PC-3 (cell line): ENCODE measurements at regions not wholly inside any gene's neighbourhood (a gene's known extent, or its start where the extent isn't known, plus 50 kb on each side); places are given as distances from the start of the nearest gene placed in this dataset.

ENCODE experiments used
- ATAC-seq: fragments of 200-7000 bp; cut with Tn5 transposase; 2 replicates; pipeline ENCODE4 v1.9.1; 2020; ENCODE audit warnings: mild to moderate bottlenecking, moderate library complexity
- BruUV-seq: library from RNA; stranded (reverse); fragments of 400-500 nt; replicated peaks from 2 replicates; lab custom pipeline; 2021; lab: Mats Ljungman, UMichigan
- CTCF ChIA-PET: fragments of 300-600 bp; sonication (Branson Sonifier 250); formaldehyde crosslinking; loops from one replicate; lab custom pipeline; 2022; ENCODE audit warnings: antibody characterized with exemption; lab: Charles Lee
- POLR2A ChIA-PET: fragments of 300-600 bp; sonication (Branson Sonifier 250); formaldehyde crosslinking; loops from one replicate; lab custom pipeline; 2022; ENCODE audit warnings: antibody characterized with exemption; ENCODE audit not compliant: unreplicated experiment; lab: Charles Lee
- DNase-seq: peaks from one replicate; pipeline ENCODE4 v3.0.0-alpha.2; 2015
- H2AFZ ChIP-seq: fragments of 300-600 bp; sonication (generic); 2 replicates; pipeline ENCODE4 v1.6.0; 2016; ENCODE audit warnings: antibody characterized with exemption, low read length
- H3F3A ChIP-seq: fragments of 300-600 bp; sonication (generic); one replicate; pipeline ENCODE4 v1.6.0; 2017; ENCODE audit warnings: antibody characterized with exemption, low read length, control low read depth, mild to moderate bottlenecking; ENCODE audit not compliant: unreplicated experiment
- H3K27ac ChIP-seq: fragments of 300-600 bp; sonication (generic); 2 replicates; pipeline ENCODE4 v1.5.1; 2016; ENCODE audit warnings: mild to moderate bottlenecking, low read length
- H3K27me3 ChIP-seq: fragments of 300-600 bp; sonication (generic); 2 replicates; pipeline ENCODE4 v1.6.1; 2016; ENCODE audit warnings: low read length, mixed read lengths
- H3K36me3 ChIP-seq: fragments of 300-600 bp; sonication (generic); 2 replicates; pipeline ENCODE4 v1.6.1; 2016; ENCODE audit warnings: low read depth, mixed run types, low read length, mixed read lengths
- H3K4me1 ChIP-seq: fragments of 300-600 bp; sonication (generic); 2 replicates; pipeline ENCODE4 v1.5.1; 2016; ENCODE audit warnings: low read length; ENCODE audit not compliant: insufficient read depth
- H3K4me2 ChIP-seq: fragments of 300-600 bp; sonication (generic); 2 replicates; pipeline ENCODE4 v1.6.0; 2016; ENCODE audit warnings: low read length
- H3K4me3 ChIP-seq: fragments of 300-600 bp; sonication (generic); 2 replicates; pipeline ENCODE4 v1.5.1; 2016; ENCODE audit warnings: mild to moderate bottlenecking, low read length, mixed read lengths
- H3K79me2 ChIP-seq: fragments of 300-600 bp; sonication (generic); 2 replicates; pipeline ENCODE4 v1.6.1; 2017; ENCODE audit warnings: low read length, mixed read lengths
- H3K9ac ChIP-seq: fragments of 300-600 bp; sonication (generic); 2 replicates; pipeline ENCODE4 v1.6.0; 2016; ENCODE audit warnings: mild to moderate bottlenecking, low read length
- H3K9me2 ChIP-seq: fragments of 300-600 bp; sonication (generic); replicated peaks from 2 replicates; pipeline ENCODE4 v1.6.1; 2016; ENCODE audit warnings: mixed run types, low read length, mixed read lengths
- H3K9me3 ChIP-seq: fragments of 300-600 bp; sonication (generic); 2 replicates; pipeline ENCODE4 v1.6.1; 2016; ENCODE audit warnings: low read length, mixed read lengths
- H4K20me1 ChIP-seq: fragments of 300-600 bp; sonication (generic); 2 replicates; pipeline ENCODE4 v1.6.1; 2016; ENCODE audit warnings: low read length, mixed read lengths
- CTCF ChIP-seq: fragments of 300-600 bp; sonication (generic); conservative IDR thresholded peaks from 2 replicates; pipeline ENCODE4 v1.5.1; 2017; ENCODE audit warnings: antibody characterized with exemption, low read depth, mild to moderate bottlenecking, low read length
- EZH2 ChIP-seq: fragments of 300-600 bp; sonication (generic); IDR thresholded peaks from one replicate; pipeline ENCODE4 v1.6.1; 2017; ENCODE audit warnings: antibody characterized with exemption, mild to moderate bottlenecking, low read length; ENCODE audit not compliant: unreplicated experiment
- EZH2phosphoT487 ChIP-seq: fragments of 300-600 bp; sonication (generic); IDR thresholded peaks from 2 replicates; pipeline ENCODE4 v1.6.1; 2018; ENCODE audit warnings: mild to moderate bottlenecking, antibody characterized with exemption, low read length, borderline replicate concordance
- intact Hi-C: fragments of 100-400 bp; cut with micrococcal nuclease; formaldehyde crosslinking; loops from 2 replicates; pipeline ENCODE4 v1.9.0; 2023

GRCh38 chr1:170357750-170358149 is 174.2 kb upstream of the GORAB start:
- Histone ChIP-seq H3K9me2 (no peaks in the 10 kb centered on the region), H2AFZ (no peak overlapping the region), H3K4me1 (no peaks in the 10 kb centered on the region), H3F3A (no peaks in the 10 kb centered on the region), H3K9ac (no peak overlapping the region), H3K27me3 (0 out of 2 replicates have a peak, but pooled peaks cover 6% of the 10 kb centered on the region), H4K20me1 (no peaks in the 10 kb centered on the region), H3K4me2 (no peak overlapping the region), H3K9me3 (0 out of 2 replicates have a peak, but pooled peaks cover 15% of the 10 kb centered on the region), H3K79me2 (no peaks in the 10 kb centered on the region), H3K36me3 (no peaks in the 10 kb centered on the region), H3K27ac (no peak overlapping the region), H3K4me3 (no peak overlapping the region)
- DNase-seq (peak; percentile 57), ATAC-seq (peak; percentile 66)
- TF ChIP-seq EZH2phosphoT487 (no peak), EZH2 (no peak), CTCF (no peak)
- intact Hi-C loops = no loop called here
- no TSS peak for BruUV-seq
- ChIA-PET CTCF (no interaction called here), POLR2A (no interaction called here)

- ATAC-seq = peak; percentile 33; the same call in 1 of the 2 replicates
Measured at GRCh38 chr1:170360601-170361000, 171.4 kb upstream of the GORAB start.

More at GRCh38 chr1:170360601-170361000, 171.4 kb upstream of the GORAB start:
- Histone ChIP-seq H3K79me2 (no peaks in the 10 kb centered on the region), H3F3A (no peaks in the 10 kb centered on the region), H3K27ac (no peak overlapping the region), H3K9me3 (0 out of 2 replicates have a peak, but pooled peaks cover 15% of the 10 kb centered on the region), H3K4me3 (no peak overlapping the region), H3K4me2 (no peak overlapping the region), H4K20me1 (no peaks in the 10 kb centered on the region), H2AFZ (no peak overlapping the region), H3K9ac (no peak overlapping the region), H3K4me1 (no peaks in the 10 kb centered on the region), H3K27me3 (no peaks in the 10 kb centered on the region), H3K9me2 (no peaks in the 10 kb centered on the region), H3K36me3 (no peaks in the 10 kb centered on the region)
- BruUV-seq = no TSS peak
- peak; percentile 63 for DNase-seq
- intact Hi-C loops = no loop called here
- POLR2A ChIA-PET = no interaction called here
- CTCF ChIA-PET = no interaction called here
- no peak for TF ChIP-seq CTCF
- no peak for TF ChIP-seq EZH2phosphoT487
- no peak for TF ChIP-seq EZH2
